H1 (cell line): ENCODE measurements at regions not wholly inside any gene's neighbourhood (a gene's known extent, or its start where the extent isn't known, plus 50 kb on each side); places are given as distances from the start of the nearest gene placed in this dataset.

Experiments used
- CTCF ChIA-PET: fragments of 300-600 bp; sonication (Branson Sonifier 250); formaldehyde crosslinking; loops from one replicate; lab custom pipeline; 2021; ENCODE audit not compliant: partially characterized antibody; lab: Charles Lee
- POLR2A ChIA-PET: fragments of 300-600 bp; sonication (Branson Sonifier 250); formaldehyde crosslinking; loops from one replicate; lab custom pipeline; 2021; ENCODE audit warnings: inconsistent platforms; ENCODE audit not compliant: partially characterized antibody; lab: Charles Lee
- DNase-seq, 2 experiments: peaks; one replicate each; pipeline versions ENCODE4 v3.0.0 to v3.0.0-alpha.2; 2010 to 2022; ENCODE audit warnings: low spot score in 2 of 2, low read depth in 1 of 2, mixed read lengths in 1 of 2
- FAIRE-seq: peaks from 2 replicates; lab custom pipeline; 2011; peaks lifted over from hg19 to GRCh38; lab: Jason Lieb, UNC
- H2AFZ ChIP-seq: 2 replicates; pipeline ENCODE4 v1.8.1; 2012; ENCODE audit warnings: low read length, inconsistent platforms
- H2AK5ac ChIP-seq: 2 replicates; pipeline ENCODE4 v1.6.1; 2013; ENCODE audit warnings: low read depth, low read length
- H2BK120ac ChIP-seq: replicated peaks from 2 replicates; pipeline ENCODE3; 2013; ENCODE audit warnings: low read depth, low read length, inconsistent platforms
- H2BK12ac ChIP-seq: 2 replicates; pipeline ENCODE4 v1.6.1; 2013; ENCODE audit warnings: low read depth, low read length
- H2BK15ac ChIP-seq: 2 replicates; pipeline ENCODE4 v1.6.1; 2013; ENCODE audit warnings: low read length
- H2BK20ac ChIP-seq: 2 replicates; pipeline ENCODE4 v1.6.1; 2013; ENCODE audit warnings: low read length
- H2BK5ac ChIP-seq: 2 replicates; pipeline ENCODE4 v1.6.1; 2013; ENCODE audit warnings: low read depth, low read length
- H3K14ac ChIP-seq: 2 replicates; pipeline ENCODE4 v1.6.1; 2013; ENCODE audit warnings: inconsistent platforms; ENCODE audit not compliant: insufficient read length
- H3K18ac ChIP-seq: 2 replicates; pipeline ENCODE4 v1.6.1; 2013; ENCODE audit warnings: low read length; ENCODE audit errors: extremely low read depth
- H3K23ac ChIP-seq: 2 replicates; pipeline ENCODE4 v1.6.1; 2013; ENCODE audit warnings: inconsistent platforms; ENCODE audit not compliant: insufficient read length
- H3K23me2 ChIP-seq: 2 replicates; pipeline ENCODE4 v1.6.1; 2013; ENCODE audit warnings: low read depth, low read length
- H3K27ac ChIP-seq: 2 replicates; pipeline ENCODE4 v1.6.1; 2011; ENCODE audit warnings: low read depth, low read length, inconsistent platforms
- H3K27me3 ChIP-seq, 4 experiments: replicated peaks in 1 of 4; 1 replicate in 1 of 4; 2 replicates in 3 of 4; pipeline versions ENCODE4 v1.6.1 to v1.8.1; 2011 to 2013; ENCODE audit warnings: low read length in 3 of 4, mild to moderate bottlenecking in 3 of 4, inconsistent platforms in 2 of 4, mixed read lengths in 2 of 4, moderate library complexity in 1 of 4; ENCODE audit not compliant: control insufficient read depth in 3 of 4, insufficient read depth in 3 of 4; ENCODE audit errors: extremely low read depth in 1 of 4
- H3K36me3 ChIP-seq, 4 experiments: 2 replicates each; pipeline versions ENCODE4 v1.6.1 to v1.8.1; 2011 to 2013; ENCODE audit warnings: mild to moderate bottlenecking in 4 of 4, low read length in 3 of 4, moderate library complexity in 2 of 4, control low read depth in 1 of 4, inconsistent platforms in 1 of 4; ENCODE audit not compliant: insufficient read depth in 4 of 4, control insufficient read depth in 2 of 4
- H3K4ac ChIP-seq: replicated peaks from 2 replicates; pipeline ENCODE3; 2013; ENCODE audit warnings: low read length, low read depth, mixed read lengths, inconsistent platforms; ENCODE audit not compliant: insufficient read length
- H3K4me1 ChIP-seq, 4 experiments: replicated peaks in 1 of 4; 1 replicate in 1 of 4; 2 replicates in 3 of 4; pipeline versions ENCODE4 v1.6.1 to v1.8.1; 2011 to 2013; ENCODE audit warnings: low read length in 3 of 4, inconsistent platforms in 2 of 4, mixed read lengths in 1 of 4; ENCODE audit not compliant: insufficient read depth in 4 of 4, control insufficient read depth in 3 of 4
- H3K4me2 ChIP-seq, 2 experiments: 2 replicates each; pipeline versions ENCODE4 v1.6.1 to v1.8.1; 2011 to 2013; ENCODE audit warnings: low read depth in 2 of 2, low read length in 2 of 2, control low read depth in 1 of 2, inconsistent platforms in 1 of 2, mild to moderate bottlenecking in 1 of 2; ENCODE audit not compliant: insufficient read depth in 1 of 2
- H3K4me3 ChIP-seq, 4 experiments: fragments of 200-600, 300-600 bp in 1 of 4; sonication (generic), shearing (Covaris generic), sonication (Bioruptor Twin) in 1 of 4; 2 replicates each; pipeline versions ENCODE4 v1.5.1 to v1.8.1; 2011 to 2016; ENCODE audit warnings: low read length in 4 of 4, low read depth in 3 of 4, control low read depth in 2 of 4, inconsistent platforms in 2 of 4, mild to moderate bottlenecking in 2 of 4, mixed read lengths in 1 of 4, moderate library complexity in 1 of 4; ENCODE audit not compliant: insufficient read depth in 2 of 4; ENCODE audit errors: extremely low read depth in 1 of 4
- H3K56ac ChIP-seq: replicated peaks from 2 replicates; pipeline ENCODE3; 2013; ENCODE audit warnings: low read depth, mild to moderate bottlenecking, mixed read lengths, low read length, inconsistent platforms; ENCODE audit not compliant: insufficient read length
- H3K79me1 ChIP-seq: 2 replicates; pipeline ENCODE4 v1.6.1; 2013; ENCODE audit warnings: low read depth, low read length, control low read depth
- H3K79me2 ChIP-seq, 2 experiments: 2 replicates each; pipeline versions ENCODE4 v1.6.1 to v1.8.1; 2012 to 2013; ENCODE audit warnings: low read length in 2 of 2, mild to moderate bottlenecking in 2 of 2, inconsistent platforms in 1 of 2; ENCODE audit not compliant: insufficient read depth in 2 of 2, control insufficient read depth in 1 of 2
- H3K9ac ChIP-seq, 4 experiments: replicated peaks in 1 of 4; 1 replicate in 1 of 4; 2 replicates in 3 of 4; pipeline versions ENCODE4 v1.6.1 to v1.8.1; 2011 to 2013; ENCODE audit warnings: low read depth in 3 of 4, low read length in 3 of 4, control low read depth in 2 of 4, mild to moderate bottlenecking in 2 of 4, moderate library complexity in 2 of 4, inconsistent platforms in 1 of 4; ENCODE audit errors: extremely low read depth in 1 of 4
- H3K9me3 ChIP-seq, 2 experiments: 2 replicates each; pipeline versions ENCODE4 v1.6.1 to v1.8.1; 2012 to 2013; ENCODE audit warnings: mild to moderate bottlenecking in 2 of 2, moderate library complexity in 2 of 2, control low read depth in 1 of 2, inconsistent platforms in 1 of 2, low read depth in 1 of 2, low read length in 1 of 2, mixed read lengths in 1 of 2; ENCODE audit not compliant: insufficient read depth in 2 of 2
- H4K20me1 ChIP-seq, 2 experiments: replicated peaks in 1 of 2; 2 replicates each; pipeline versions ENCODE3 to v1.8.1; 2011 to 2013; ENCODE audit warnings: inconsistent platforms in 2 of 2, low read length in 2 of 2, mild to moderate bottlenecking in 1 of 2; ENCODE audit not compliant: insufficient read depth in 2 of 2, control insufficient read depth in 1 of 2
- H4K5ac ChIP-seq: 2 replicates; pipeline ENCODE4 v1.6.1; 2013; ENCODE audit warnings: low read length, low read depth, mixed read lengths, inconsistent platforms; ENCODE audit not compliant: insufficient read length
- H4K8ac ChIP-seq: 2 replicates; pipeline ENCODE4 v1.8.0; 2013; ENCODE audit warnings: mild to moderate bottlenecking, moderate library complexity, low read length, inconsistent platforms; ENCODE audit not compliant: insufficient read depth; ENCODE audit errors: extremely low read depth
- H4K91ac ChIP-seq: replicated peaks from 2 replicates; pipeline ENCODE3; 2013; ENCODE audit warnings: low read length, mixed read lengths, inconsistent platforms; ENCODE audit not compliant: insufficient read length
- BRCA1 ChIP-seq: IDR thresholded peaks from 2 replicates; pipeline ENCODE4 v1.6.1; 2012; ENCODE audit warnings: low read depth, low read length, improper control_type of control experiment
- EZH2 ChIP-seq: fragments of 200-600 bp; sonication (generic); IDR thresholded peaks from 2 replicates; pipeline ENCODE4 v1.7.1; 2012; ENCODE audit warnings: low read depth, mild to moderate bottlenecking, moderate library complexity, low read length, inconsistent platforms; ENCODE audit not compliant: severe bottlenecking
- JUN ChIP-seq: IDR thresholded peaks from 2 replicates; pipeline ENCODE4 v1.6.1; 2011; ENCODE audit warnings: low read depth, mild to moderate bottlenecking, improper control_type of control experiment, low read length
- JUND ChIP-seq: IDR thresholded peaks from 2 replicates; pipeline ENCODE4 v1.6.1; 2011; ENCODE audit warnings: mild to moderate bottlenecking, improper control_type of control experiment, low read length
- POLR2A ChIP-seq, 2 experiments: IDR thresholded peaks; 1 replicate in 1 of 2; 2 replicates in 1 of 2; pipeline ENCODE4 v1.6.1; 2011; ENCODE audit warnings: low read depth in 2 of 2, low read length in 2 of 2, mild to moderate bottlenecking in 2 of 2; ENCODE audit errors: control extremely low read depth in 1 of 2
- SIN3A ChIP-seq, 2 experiments: IDR thresholded peaks in 1 of 2; conservative IDR thresholded peaks in 1 of 2; 2 replicates each; pipeline ENCODE4 v1.6.1; 2011 to 2012; ENCODE audit warnings: low read length in 2 of 2, improper control_type of control experiment in 1 of 2, low read depth in 1 of 2, mild to moderate bottlenecking in 1 of 2
- SIX5 ChIP-seq: IDR thresholded peaks from 2 replicates; pipeline ENCODE4 v1.6.1; 2011; ENCODE audit warnings: mild to moderate bottlenecking, low read depth, low read length
- SP1 ChIP-seq: IDR thresholded peaks from 2 replicates; pipeline ENCODE4 v1.6.1; 2011; ENCODE audit warnings: low read depth, low read length
- SP4 ChIP-seq: IDR thresholded peaks from 2 replicates; pipeline ENCODE4 v1.6.1; 2012; ENCODE audit warnings: low read length, inconsistent platforms
- ZNF274 ChIP-seq: IDR thresholded peaks from 2 replicates; pipeline ENCODE4 v1.7.0; 2012; ENCODE audit warnings: low read length, borderline replicate concordance; ENCODE audit errors: extremely low read depth
- WGBS, 2 experiments: shearing (Covaris generic) in 1 of 2; methylation state at CpG; one replicate each; pipeline versions ENCODE4 v1.1.6 to v1.1.7; 2013 to 2015; ENCODE audit warnings: low lambda C conversion rate in 2 of 2, mixed read lengths in 2 of 2, inconsistent platforms in 1 of 2, low coverage in 1 of 2, missing lambda C conversion rate in 1 of 2; ENCODE audit not compliant: insufficient replicate concordance in 2 of 2, insufficient coverage in 1 of 2, insufficient read length in 1 of 2; ENCODE audit errors: extremely low coverage in 1 of 2, missing lambda C conversion rate in 1 of 2; 5-methylcytosine and 5-hydroxymethylcytosine counted together
- TF ChIP-seq, protein P1 (sequence below): IDR thresholded peaks from 2 replicates; pipeline ENCODE4 v1.6.1; 2012; ENCODE audit warnings: low read length, inconsistent platforms

GRCh38 chr9:2424619-2425033 lies 197.0 kb upstream of the VLDLR start:
- H4K20me1 ChIP-seq, result no peaks in the 10 kb centered on the region
- no peak overlapping the region for H3K9ac ChIP-seq
- no peak overlapping the region for H3K4me2 ChIP-seq
- no peak overlapping the region for H2BK15ac ChIP-seq
- TF ChIP-seq JUND (no peak), SIN3A (conservative IDR thresholded peaks at IDR 0.05 in 1 of 2, IDR thresholded peaks at IDR 0.05 in 1 of 2; ENCODE audit: low read depth in 1 of 2, low read length in 2 of 2) (no peak), SP1 (no peak), EZH2 (no peak), ZNF274 (no peak), BRCA1 (no peak), SP4 (no peak), POLR2A (IDR thresholded peaks at IDR 0.05; ENCODE audit: control extremely low read depth in 1 of 2, low read depth in 2 of 2, low read length in 2 of 2) (no peak), SIX5 (no peak), JUN (no peak)
- TF ChIP-seq, protein P1, sequence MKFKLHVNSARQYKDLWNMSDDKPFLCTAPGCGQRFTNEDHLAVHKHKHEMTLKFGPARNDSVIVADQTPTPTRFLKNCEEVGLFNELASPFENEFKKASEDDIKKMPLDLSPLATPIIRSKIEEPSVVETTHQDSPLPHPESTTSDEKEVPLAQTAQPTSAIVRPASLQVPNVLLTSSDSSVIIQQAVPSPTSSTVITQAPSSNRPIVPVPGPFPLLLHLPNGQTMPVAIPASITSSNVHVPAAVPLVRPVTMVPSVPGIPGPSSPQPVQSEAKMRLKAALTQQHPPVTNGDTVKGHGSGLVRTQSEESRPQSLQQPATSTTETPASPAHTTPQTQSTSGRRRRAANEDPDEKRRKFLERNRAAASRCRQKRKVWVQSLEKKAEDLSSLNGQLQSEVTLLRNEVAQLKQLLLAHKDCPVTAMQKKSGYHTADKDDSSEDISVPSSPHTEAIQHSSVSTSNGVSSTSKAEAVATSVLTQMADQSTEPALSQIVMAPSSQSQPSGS, result no peak
- H3K56ac ChIP-seq, result no peak overlapping the region
- WGBS, 2 experiments, result 89% methylated on average over 2 of the region's 2 CpGs; no CpG with 5 or more reads in 1 of the 2 experiments
- H4K5ac ChIP-seq, result no peak overlapping the region
- no peak overlapping the region for H3K18ac ChIP-seq
- H3K36me3 ChIP-seq, result no peaks in the 10 kb centered on the region
- H4K91ac ChIP-seq, result no peak overlapping the region
- H3K4ac ChIP-seq, result no peak overlapping the region
- no peak overlapping the region for H2BK20ac ChIP-seq
- CTCF ChIA-PET, result no interaction called here
- no peak overlapping the region for H2AFZ ChIP-seq
- H2AK5ac ChIP-seq, result no peak overlapping the region
- no peaks in the 10 kb centered on the region for H3K79me2 ChIP-seq
- POLR2A ChIA-PET, result no interaction called here
- H3K23me2 ChIP-seq, result no peaks in the 10 kb centered on the region
- no peak overlapping the region for H3K27ac ChIP-seq
- FAIRE-seq (no peak), DNase-seq (no peak)
- H3K14ac ChIP-seq, result no peak overlapping the region
- no peak overlapping the region for H3K23ac ChIP-seq
- H3K9me3 ChIP-seq, result no peaks in the 10 kb centered on the region
- no peak overlapping the region for H4K8ac ChIP-seq
- H2BK5ac ChIP-seq, result no peak overlapping the region
- no peak overlapping the region for H2BK120ac ChIP-seq
- no peak overlapping the region for H2BK12ac ChIP-seq
- H3K4me1 ChIP-seq, result peaks cover 0 to 11% (median 1%) of the 10 kb centered on the region in 4 experiments; a peak in 3 of 7 replicates
- no peaks in the 10 kb centered on the region; a peak in 1 of 7 replicates for H3K27me3 ChIP-seq
- no peak overlapping the region for H3K4me3 ChIP-seq
- H3K79me1 ChIP-seq, result no peaks in the 10 kb centered on the region
